Hematopoietic multipotent progenitor cell treated with erythropoietin and hydrocortisone succinate and interleukin-3 and kit ligand, for 6 days (in vitro differentiated cells): ENCODE measurements at regions not wholly inside any gene's neighbourhood (a gene's known extent, or its start where the extent isn't known, plus 50 kb on each side); places are given as distances from the start of the nearest gene placed in this dataset.

ENCODE experiments used
- DNase-seq: peaks from one replicate; pipeline ENCODE4 v3.0.0-alpha.2; 2015

DNA sequence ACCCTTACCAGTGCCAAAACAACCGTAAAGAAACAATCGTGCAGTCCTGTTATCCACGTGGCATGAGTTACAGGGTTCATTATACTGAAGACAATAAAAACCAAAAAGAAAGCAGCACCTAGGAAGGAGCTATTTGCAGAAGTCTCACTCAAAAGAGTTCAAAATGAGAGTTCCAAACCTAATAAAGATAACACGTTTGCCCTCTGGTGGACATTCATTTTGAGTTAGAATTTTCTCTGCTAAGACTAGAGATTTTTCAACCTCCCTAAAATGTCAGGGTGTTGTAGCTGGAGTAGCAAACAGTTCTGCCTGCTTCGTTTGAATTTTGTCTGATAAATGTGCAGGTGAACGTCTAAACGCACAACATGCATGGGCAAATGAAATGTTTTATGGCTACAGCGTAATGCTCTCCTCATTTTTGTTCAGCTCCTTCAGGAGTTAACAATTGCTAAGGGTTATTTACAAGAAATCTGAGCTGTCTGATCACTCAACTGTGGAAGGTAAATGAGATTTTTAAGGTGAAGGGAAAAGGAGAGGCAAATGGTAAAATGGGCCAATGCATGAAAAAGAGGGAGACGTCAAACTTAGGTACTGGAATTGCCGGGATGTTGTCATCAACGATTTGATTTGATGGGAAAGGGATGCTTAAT, 1067.9 kb upstream of the EEF2KMT start:
- no peak for DNase-seq

GRCh38 chr16:6160871-6161270, 1063.3 kb upstream of the EEF2KMT start:
- DNase-seq = no peak

DNA sequence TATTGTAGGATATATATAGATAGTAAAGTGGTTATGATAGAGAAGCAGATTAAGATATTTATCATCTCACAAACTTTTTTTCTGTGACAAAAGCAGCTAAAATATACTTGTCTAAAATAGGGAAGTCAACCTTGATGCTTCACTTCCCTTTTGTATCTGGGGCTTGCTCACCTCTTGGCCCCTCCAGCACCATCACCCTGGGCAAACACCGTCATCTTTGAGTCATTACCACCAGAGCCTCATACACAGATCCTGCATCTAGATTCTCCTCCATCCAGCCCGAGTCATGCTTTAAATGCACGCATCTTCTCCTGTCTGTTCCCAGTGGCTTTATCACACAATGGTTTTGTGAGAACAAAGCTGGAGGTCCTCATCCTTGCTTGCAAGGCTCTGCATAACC, 1062.7 kb upstream of the EEF2KMT start:
- no peak for DNase-seq

- no peak for DNase-seq
These were observed 1060.2 kb upstream of the EEF2KMT start for GRCh38 chr16:6157806-6158205.

- DNase-seq = no peak
These were observed 1057.7 kb upstream of the EEF2KMT start for GRCh38 chr16:6155271-6155670.

DNA sequence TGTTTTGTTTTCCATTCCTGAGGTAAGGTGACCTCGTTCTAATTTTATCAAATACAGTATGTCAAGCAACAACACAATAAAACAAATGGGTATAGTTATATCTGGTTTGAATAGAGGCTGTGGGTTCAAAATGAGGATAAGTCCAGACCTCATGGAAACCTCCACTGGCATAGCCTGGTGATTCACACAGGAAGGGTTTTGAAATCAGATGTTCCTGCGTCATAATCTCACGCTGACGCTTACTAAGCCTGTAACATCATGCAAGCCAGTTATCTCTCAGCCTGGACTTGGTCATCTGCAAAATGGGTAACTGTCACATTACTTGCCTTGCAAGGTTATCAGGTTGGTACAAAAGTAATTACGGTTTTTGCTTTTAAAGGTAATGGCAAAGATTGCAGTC, 1056.3 kb upstream of the EEF2KMT start:
- DNase-seq = no peak

DNA sequence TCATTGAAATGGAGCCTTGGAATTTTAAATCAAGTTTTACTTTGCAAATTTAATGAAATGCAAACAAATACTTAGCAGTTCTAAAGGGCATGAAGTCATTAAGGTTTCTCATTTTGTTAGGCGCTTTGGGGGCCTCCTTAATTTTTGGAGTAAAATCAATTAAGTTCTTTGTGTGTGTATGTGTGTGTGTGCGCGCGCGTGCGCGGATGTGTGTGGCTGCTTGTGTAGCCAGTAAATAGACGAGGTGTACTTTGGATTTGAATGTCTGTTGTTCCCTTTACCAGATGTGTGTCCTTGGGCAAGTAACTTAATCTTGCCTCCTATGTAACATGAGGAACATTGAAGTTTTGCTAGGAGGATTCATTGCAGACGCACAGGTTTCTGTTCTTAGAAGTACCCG, 1051.4 kb upstream of the EEF2KMT start:
- DNase-seq = no peak

DNA sequence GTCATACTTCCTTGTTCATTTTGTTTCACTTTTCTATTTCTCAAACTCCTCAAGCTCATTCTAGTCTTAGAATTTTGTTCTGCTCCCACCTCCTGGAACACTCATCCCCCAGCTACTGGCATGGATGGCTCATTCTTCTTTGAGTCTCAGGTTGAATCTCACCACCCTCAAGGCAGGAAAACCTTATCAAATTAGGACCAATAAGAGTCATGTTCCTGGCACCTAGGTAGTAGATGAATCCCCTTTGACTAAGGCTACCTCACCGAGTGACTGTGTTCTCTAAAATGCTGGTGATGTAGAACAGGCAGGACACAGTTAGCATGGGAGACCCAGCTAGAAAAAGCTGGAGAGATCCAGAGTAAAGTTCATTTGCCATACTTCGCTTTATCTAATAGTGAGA, 1050.8 kb upstream of the EEF2KMT start:
- DNase-seq = no peak

DNA sequence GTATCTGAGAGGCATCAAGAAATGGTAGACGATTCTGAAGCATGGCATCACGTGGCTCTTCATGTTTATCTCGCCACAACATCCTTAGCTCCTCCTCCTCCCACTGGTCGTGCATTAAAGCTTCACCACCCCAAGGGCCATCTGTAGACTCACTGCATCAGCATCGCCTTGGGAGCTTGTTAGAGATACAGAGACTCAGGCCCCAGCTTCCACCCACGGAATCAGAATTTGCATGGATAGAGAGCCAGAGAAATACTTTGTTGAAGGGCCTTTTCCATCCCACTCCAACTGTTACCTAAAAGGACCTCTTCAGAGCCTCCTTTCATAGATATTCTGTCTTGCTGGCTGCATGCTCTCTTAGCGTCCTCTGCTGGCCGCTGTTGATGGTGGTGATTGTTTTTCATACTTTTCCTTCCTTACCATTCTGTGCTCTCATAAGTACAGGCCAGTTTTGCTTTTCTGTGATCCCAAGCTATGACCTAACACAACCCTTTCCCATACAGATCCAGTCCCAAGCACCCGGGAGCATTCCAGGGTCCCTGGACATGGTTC, 1049.4 kb upstream of the EEF2KMT start:
- DNase-seq = no peak

- no peak for DNase-seq
These were observed 1048.8 kb upstream of the EEF2KMT start for GRCh38 chr16:6146356-6146755.

- DNase-seq = no peak
These were observed 1046.9 kb upstream of the EEF2KMT start for GRCh38 chr16:6144463-6144862.

GRCh38 chr16:6143020-6143419, 1045.4 kb upstream of the EEF2KMT start:
- DNase-seq = no peak

DNA sequence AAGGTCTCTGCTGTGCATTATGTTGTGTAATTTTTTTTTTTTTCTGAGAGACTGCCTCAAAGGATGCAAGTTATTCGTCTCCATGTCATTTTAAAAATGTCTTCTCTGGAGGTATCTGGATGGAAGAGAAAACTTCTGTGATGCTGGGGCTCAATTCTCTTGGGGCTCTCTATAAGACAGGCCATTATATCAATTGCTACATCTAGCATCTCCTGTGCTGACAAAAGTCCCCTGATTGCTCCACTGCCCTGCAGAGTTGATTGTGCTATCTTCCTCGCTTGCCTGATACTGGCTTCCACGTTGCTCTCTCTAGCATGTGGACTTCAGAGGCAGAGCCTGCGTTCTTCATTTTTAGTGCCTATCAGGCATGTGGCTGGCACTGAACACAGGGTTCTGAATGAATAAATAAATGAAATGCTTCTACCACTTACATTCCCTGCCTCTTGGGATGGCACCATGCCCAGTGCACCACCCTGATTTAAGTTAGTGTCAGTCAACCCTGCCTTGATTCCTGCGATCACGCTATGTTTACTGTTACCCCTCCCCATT, 1035.5 kb upstream of the EEF2KMT start:
- no peak for DNase-seq

GRCh38 chr16:6132121-6132520, 1034.5 kb upstream of the EEF2KMT start:
- DNase-seq = no peak

GRCh38 chr16:6131526-6132050, 1034.0 kb upstream of the EEF2KMT start:
- no peak for DNase-seq

- DNase-seq = no peak
These were observed 1028.1 kb upstream of the EEF2KMT start for GRCh38 chr16:6125483-6126259.

GRCh38 chr16:6124136-6124535, 1026.5 kb upstream of the EEF2KMT start:
- no peak for DNase-seq

GRCh38 chr16:6122401-6122800, 1024.8 kb upstream of the EEF2KMT start:
- no peak for DNase-seq

GRCh38 chr16:6114691-6115090, 1017.1 kb upstream of the EEF2KMT start:
- DNase-seq = no peak

DNA sequence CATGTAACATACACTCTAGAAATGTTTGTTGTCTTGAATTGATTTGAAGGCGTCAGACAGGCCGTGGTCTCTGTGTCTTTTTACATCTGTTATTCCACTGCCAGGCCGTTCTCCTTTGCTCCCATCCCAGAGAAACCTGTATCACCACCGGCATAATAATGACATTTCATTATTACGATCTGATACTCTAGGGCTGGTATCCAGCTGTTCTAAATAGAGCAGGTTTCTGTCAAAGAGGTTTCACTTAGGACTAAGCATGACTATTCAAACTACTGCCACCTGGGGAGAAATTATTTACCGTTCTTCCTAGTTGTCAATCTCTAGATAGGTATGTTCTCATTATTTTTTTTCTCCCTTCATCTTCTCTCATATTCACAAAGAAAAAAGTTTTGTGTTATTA, 1016.2 kb upstream of the EEF2KMT start:
- no peak for DNase-seq

DNA sequence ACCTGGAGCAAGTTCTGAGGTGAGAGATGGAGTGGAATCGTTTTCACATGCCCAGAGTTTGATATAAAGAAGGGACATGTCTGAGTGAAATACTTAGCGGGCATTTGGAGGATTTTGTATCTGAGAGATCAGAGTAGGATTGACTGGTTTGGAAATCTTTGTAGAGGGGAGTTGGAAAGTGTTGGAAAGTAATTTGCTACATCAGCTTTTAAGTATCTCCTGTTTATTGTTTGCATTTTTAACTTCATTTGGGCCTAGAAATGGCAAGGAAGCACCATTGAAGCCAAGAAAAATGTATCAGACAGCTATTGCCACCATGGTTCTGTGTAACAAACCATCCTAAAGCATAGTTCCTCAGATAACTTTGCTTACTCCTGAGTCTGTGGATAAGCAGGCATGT, 1015.1 kb upstream of the EEF2KMT start:
- no peak for DNase-seq

GRCh38 chr16:6111390-6111789, 1013.8 kb upstream of the EEF2KMT start:
- no peak for DNase-seq

DNA sequence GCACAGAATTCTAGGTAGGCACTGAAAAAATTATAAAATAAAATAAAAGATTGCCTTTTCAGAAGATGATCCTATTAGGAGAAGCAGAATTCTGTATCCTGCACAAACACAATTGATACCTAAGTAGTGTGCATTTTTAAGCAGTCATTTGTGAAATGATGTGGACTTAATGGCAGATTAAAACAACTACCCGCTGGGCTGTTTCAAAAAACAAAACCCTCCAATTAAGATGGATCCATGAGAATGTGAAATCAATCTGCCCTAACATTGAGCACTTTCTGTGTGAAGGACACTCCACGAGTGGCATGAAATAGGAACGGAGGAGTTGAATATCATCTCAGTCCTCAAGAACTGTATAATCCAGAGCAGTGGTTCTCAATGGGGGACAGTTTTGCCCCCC, 1012.8 kb upstream of the EEF2KMT start:
- no peak for DNase-seq

DNA sequence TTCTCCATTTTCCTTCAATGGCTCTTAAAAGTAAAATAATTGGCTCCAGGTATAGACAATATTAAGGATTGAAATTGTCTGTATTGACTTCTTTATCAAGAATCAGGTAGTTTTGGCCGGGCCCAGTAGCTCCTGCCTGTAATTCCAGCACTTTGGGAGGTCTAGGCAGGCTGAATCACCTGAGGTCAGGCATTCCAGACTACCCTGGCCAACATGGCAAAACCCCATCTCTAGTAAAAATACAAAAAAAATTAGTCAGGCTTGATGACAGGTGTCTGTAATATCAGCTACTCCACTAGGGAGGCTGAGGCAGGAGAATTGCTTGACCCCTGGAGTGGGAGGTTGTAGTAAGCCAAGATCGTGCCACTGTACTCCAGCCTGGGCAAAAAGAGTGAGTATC, 1008.5 kb upstream of the EEF2KMT start:
- DNase-seq = no peak
